ENCODE measurements at regions not wholly inside any gene's neighbourhood (a gene's known extent, or its start where the extent isn't known, plus 50 kb on each side); places are given as distances from the start of the nearest gene placed in this dataset.

DNA sequence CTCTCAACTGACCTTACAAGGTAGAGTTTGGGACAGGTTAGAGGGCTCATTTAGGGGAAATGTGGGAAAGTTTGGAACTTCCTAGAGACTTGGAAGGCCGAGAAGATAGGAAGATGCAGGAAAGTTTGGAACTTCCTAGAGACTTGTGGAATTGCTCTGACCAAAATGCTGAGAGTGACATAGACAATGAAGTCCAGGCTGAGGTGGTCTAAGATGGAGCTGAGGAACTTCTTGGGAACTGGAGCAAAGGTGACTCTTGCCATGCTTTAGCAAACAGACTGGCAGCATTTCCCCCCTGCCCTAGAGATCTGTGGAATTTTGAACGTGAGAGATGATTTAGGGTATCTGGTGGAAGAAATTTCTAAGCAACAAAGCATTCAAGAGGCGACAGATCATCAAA lies 258.9 kb upstream of the GULP1 start:
- TF ChIP-seq, protein P1, sequence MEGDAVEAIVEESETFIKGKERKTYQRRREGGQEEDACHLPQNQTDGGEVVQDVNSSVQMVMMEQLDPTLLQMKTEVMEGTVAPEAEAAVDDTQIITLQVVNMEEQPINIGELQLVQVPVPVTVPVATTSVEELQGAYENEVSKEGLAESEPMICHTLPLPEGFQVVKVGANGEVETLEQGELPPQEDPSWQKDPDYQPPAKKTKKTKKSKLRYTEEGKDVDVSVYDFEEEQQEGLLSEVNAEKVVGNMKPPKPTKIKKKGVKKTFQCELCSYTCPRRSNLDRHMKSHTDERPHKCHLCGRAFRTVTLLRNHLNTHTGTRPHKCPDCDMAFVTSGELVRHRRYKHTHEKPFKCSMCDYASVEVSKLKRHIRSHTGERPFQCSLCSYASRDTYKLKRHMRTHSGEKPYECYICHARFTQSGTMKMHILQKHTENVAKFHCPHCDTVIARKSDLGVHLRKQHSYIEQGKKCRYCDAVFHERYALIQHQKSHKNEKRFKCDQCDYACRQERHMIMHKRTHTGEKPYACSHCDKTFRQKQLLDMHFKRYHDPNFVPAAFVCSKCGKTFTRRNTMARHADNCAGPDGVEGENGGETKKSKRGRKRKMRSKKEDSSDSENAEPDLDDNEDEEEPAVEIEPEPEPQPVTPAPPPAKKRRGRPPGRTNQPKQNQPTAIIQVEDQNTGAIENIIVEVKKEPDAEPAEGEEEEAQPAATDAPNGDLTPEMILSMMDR (conservative IDR thresholded peaks at IDR 0.05; ENCODE audit: low read depth in 2 of 2), result no peak
- TF ChIP-seq, protein P2, sequence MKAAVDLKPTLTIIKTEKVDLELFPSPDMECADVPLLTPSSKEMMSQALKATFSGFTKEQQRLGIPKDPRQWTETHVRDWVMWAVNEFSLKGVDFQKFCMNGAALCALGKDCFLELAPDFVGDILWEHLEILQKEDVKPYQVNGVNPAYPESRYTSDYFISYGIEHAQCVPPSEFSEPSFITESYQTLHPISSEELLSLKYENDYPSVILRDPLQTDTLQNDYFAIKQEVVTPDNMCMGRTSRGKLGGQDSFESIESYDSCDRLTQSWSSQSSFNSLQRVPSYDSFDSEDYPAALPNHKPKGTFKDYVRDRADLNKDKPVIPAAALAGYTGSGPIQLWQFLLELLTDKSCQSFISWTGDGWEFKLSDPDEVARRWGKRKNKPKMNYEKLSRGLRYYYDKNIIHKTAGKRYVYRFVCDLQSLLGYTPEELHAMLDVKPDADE (IDR thresholded peaks at IDR 0.05), result no peak
- TF ChIP-seq, protein P3, sequence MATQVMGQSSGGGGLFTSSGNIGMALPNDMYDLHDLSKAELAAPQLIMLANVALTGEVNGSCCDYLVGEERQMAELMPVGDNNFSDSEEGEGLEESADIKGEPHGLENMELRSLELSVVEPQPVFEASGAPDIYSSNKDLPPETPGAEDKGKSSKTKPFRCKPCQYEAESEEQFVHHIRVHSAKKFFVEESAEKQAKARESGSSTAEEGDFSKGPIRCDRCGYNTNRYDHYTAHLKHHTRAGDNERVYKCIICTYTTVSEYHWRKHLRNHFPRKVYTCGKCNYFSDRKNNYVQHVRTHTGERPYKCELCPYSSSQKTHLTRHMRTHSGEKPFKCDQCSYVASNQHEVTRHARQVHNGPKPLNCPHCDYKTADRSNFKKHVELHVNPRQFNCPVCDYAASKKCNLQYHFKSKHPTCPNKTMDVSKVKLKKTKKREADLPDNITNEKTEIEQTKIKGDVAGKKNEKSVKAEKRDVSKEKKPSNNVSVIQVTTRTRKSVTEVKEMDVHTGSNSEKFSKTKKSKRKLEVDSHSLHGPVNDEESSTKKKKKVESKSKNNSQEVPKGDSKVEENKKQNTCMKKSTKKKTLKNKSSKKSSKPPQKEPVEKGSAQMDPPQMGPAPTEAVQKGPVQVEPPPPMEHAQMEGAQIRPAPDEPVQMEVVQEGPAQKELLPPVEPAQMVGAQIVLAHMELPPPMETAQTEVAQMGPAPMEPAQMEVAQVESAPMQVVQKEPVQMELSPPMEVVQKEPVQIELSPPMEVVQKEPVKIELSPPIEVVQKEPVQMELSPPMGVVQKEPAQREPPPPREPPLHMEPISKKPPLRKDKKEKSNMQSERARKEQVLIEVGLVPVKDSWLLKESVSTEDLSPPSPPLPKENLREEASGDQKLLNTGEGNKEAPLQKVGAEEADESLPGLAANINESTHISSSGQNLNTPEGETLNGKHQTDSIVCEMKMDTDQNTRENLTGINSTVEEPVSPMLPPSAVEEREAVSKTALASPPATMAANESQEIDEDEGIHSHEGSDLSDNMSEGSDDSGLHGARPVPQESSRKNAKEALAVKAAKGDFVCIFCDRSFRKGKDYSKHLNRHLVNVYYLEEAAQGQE (IDR thresholded peaks at IDR 0.05; ENCODE audit: unreplicated experiment), result no peak
- TF ChIP-seq POLR2AphosphoS5 (IDR thresholded peaks at IDR 0.05; ENCODE audit: low read depth), result no peak
- peak; percentile 15; the same call in 1 of the 2 replicates for TF ChIP-seq ZNF331 (CRISPR knock-in tag; IDR thresholded peaks at IDR 0.05; ENCODE audit: low read depth)
- no peak for TF ChIP-seq EZH2 (IDR thresholded peaks at IDR 0.05; ENCODE audit: low read depth, unreplicated experiment)
- TF ChIP-seq EZH2phosphoT487 (IDR thresholded peaks at IDR 0.05; ENCODE audit: unreplicated experiment), result no peak
- TF ChIP-seq STAT1 (IDR thresholded peaks at IDR 0.05; ENCODE audit: unreplicated experiment), result no peak
- no peak for TF ChIP-seq NANOG (IDR thresholded peaks at IDR 0.05; ENCODE audit: borderline replicate concordance)
